Liver (tissue), 8 donors: ENCODE measurements at regions not wholly inside any gene's neighbourhood (a gene's known extent, or its start where the extent isn't known, plus 50 kb on each side); places are given as distances from the start of the nearest gene placed in this dataset.

Experiments used
- DNase-seq: peaks from one replicate; pipeline ENCODE4 v3.0.0-alpha.2; 2017; ENCODE audit warnings: low spot score
- H3K27ac ChIP-seq, 2 donors: one replicate each; pipeline ENCODE4 v1.7.0; 2013; ENCODE audit warnings: inconsistent platforms in 2 of 2, low read length in 2 of 2, control low read depth in 1 of 2, low read depth in 1 of 2, mild to moderate bottlenecking in 1 of 2
- H3K27me3 ChIP-seq, 4 donors: one replicate each; pipeline versions ENCODE4 v1.6.1 to v1.7.0; 2013; ENCODE audit warnings: low read length in 3 of 4, inconsistent platforms in 1 of 4, mild to moderate bottlenecking in 1 of 4, moderate library complexity in 1 of 4; ENCODE audit not compliant: control insufficient read depth in 4 of 4, insufficient read depth in 4 of 4
- H3K36me3 ChIP-seq, 4 donors: one replicate each; pipeline versions ENCODE4 v1.6.1 to v1.7.0; 2013; ENCODE audit warnings: low read length in 3 of 4, mild to moderate bottlenecking in 3 of 4, low read depth in 1 of 4, moderate library complexity in 1 of 4; ENCODE audit not compliant: control insufficient read depth in 4 of 4, insufficient read depth in 3 of 4
- H3K4me1 ChIP-seq, 4 donors: one replicate each; pipeline versions ENCODE4 v1.6.1 to v1.7.0; 2013; ENCODE audit warnings: low read length in 3 of 4, mild to moderate bottlenecking in 3 of 4, moderate library complexity in 1 of 4; ENCODE audit not compliant: control insufficient read depth in 4 of 4, insufficient read depth in 4 of 4
- H3K4me3 ChIP-seq, 3 donors: one replicate each; pipeline versions ENCODE4 v1.6.1 to v1.7.0; 2013; ENCODE audit warnings: low read length in 3 of 3, control low read depth in 1 of 3, low read depth in 1 of 3, mild to moderate bottlenecking in 1 of 3
- H3K9ac ChIP-seq, 2 donors: one replicate each; pipeline ENCODE4 v1.7.0; 2013; ENCODE audit warnings: low read length in 2 of 2, mild to moderate bottlenecking in 2 of 2, moderate library complexity in 2 of 2, control low read depth in 1 of 2, low read depth in 1 of 2
- H3K9me3 ChIP-seq, 4 donors: one replicate each; pipeline versions ENCODE4 v1.6.1 to v1.7.0; 2013; ENCODE audit warnings: low read length in 3 of 4; ENCODE audit not compliant: control insufficient read depth in 4 of 4
- CTCF ChIP-seq: fragments of 150-350 bp; IDR thresholded peaks from 2 replicates; pipeline ENCODE4 v1.5.1; 2017; ENCODE audit warnings: improper control_type of control experiment, low read depth, low read length; ENCODE audit not compliant: missing input control
- EGR1 ChIP-seq, 2 donors: IDR thresholded peaks; 2 replicates each; pipeline ENCODE4 v1.6.1; 2016 to 2018; ENCODE audit warnings: antibody characterized with exemption in 2 of 2, low read depth in 2 of 2
- FOXA1 ChIP-seq: IDR thresholded peaks from 2 replicates; pipeline ENCODE4 v1.6.1; 2016; ENCODE audit warnings: antibody characterized with exemption
- FOXA2 ChIP-seq: IDR thresholded peaks from 2 replicates; pipeline ENCODE4 v1.6.1; 2016; ENCODE audit warnings: antibody characterized with exemption
- GABPA ChIP-seq, 2 donors: IDR thresholded peaks in 1 of 2; conservative IDR thresholded peaks in 1 of 2; 2 replicates each; pipeline ENCODE4 v1.6.1; 2016; ENCODE audit warnings: antibody characterized with exemption in 2 of 2, mild to moderate bottlenecking in 1 of 2, moderate library complexity in 1 of 2
- HNF4A ChIP-seq, 2 donors: conservative IDR thresholded peaks; 2 replicates each; pipeline ENCODE4 v1.6.1; 2016; ENCODE audit warnings: antibody characterized with exemption in 2 of 2, mild to moderate bottlenecking in 2 of 2
- HNF4G ChIP-seq: IDR thresholded peaks from 2 replicates; pipeline ENCODE4 v1.6.1; 2016; ENCODE audit warnings: antibody characterized with exemption
- JUND ChIP-seq, 2 donors: IDR thresholded peaks; 2 replicates each; pipeline ENCODE4 v1.6.1; 2016; ENCODE audit warnings: antibody characterized with exemption in 2 of 2
- MAX ChIP-seq: IDR thresholded peaks from 2 replicates; pipeline ENCODE4 v1.6.1; 2016; ENCODE audit warnings: antibody characterized with exemption
- NR2F2 ChIP-seq: IDR thresholded peaks from 2 replicates; pipeline ENCODE4 v1.6.1; 2016; ENCODE audit warnings: antibody characterized with exemption
- RAD21 ChIP-seq, 2 donors: IDR thresholded peaks; 2 replicates each; pipeline ENCODE4 v1.6.1; 2016; ENCODE audit warnings: antibody characterized with exemption in 2 of 2, mild to moderate bottlenecking in 2 of 2
- REST ChIP-seq: IDR thresholded peaks from 2 replicates; pipeline ENCODE4 v1.6.1; 2016; ENCODE audit warnings: antibody characterized with exemption, mild to moderate bottlenecking
- RXRA ChIP-seq, 2 donors: IDR thresholded peaks; 2 replicates each; pipeline ENCODE4 v1.6.1; 2017 to 2018; ENCODE audit warnings: antibody characterized with exemption in 2 of 2, mild to moderate bottlenecking in 1 of 2
- SP1 ChIP-seq: IDR thresholded peaks from 2 replicates; pipeline ENCODE4 v1.6.1; 2018; ENCODE audit warnings: antibody characterized with exemption, mild to moderate bottlenecking
- TAF1 ChIP-seq: conservative IDR thresholded peaks from 2 replicates; pipeline ENCODE4 v1.6.1; 2016; ENCODE audit warnings: antibody characterized with exemption, mild to moderate bottlenecking
- YY1 ChIP-seq: IDR thresholded peaks from 2 replicates; pipeline ENCODE4 v1.6.1; 2016; ENCODE audit warnings: antibody characterized with exemption, mild to moderate bottlenecking
- ZBTB33 ChIP-seq: IDR thresholded peaks from 2 replicates; pipeline ENCODE4 v1.6.1; 2016; ENCODE audit warnings: antibody characterized with exemption
- WGBS: extraction: QIAGEN DNeasy Blood & Tissue Kit; methylation state at CpG from one replicate; pipeline ENCODE4 v1.1.7; 2013; 5-methylcytosine and 5-hydroxymethylcytosine counted together
- donor health status: healthy.
- donor health status: healthy.
- donor health status: healthy.
- donor health status: healthy.
- donor health status: healthy.

- Histone ChIP-seq H3K36me3 (no peaks in the 10 kb centered on the region), H3K4me1 (no peaks in the 10 kb centered on the region), H3K27me3 (no peaks in the 10 kb centered on the region), H3K4me3 (no peak overlapping the region), H3K27ac (no peak overlapping the region), H3K9me3 (peaks cover 0 to 5% (median 0%) of the 10 kb centered on the region in 4 donors), H3K9ac (no peak overlapping the region)
- 88% methylated on average over 3 of the region's 3 CpGs for WGBS
- TF ChIP-seq YY1 (no peak), NR2F2 (no peak), FOXA2 (no peak), TAF1 (no peak), MAX (no peak), FOXA1 (no peak)
- DNase-seq, result no peak
Observed at GRCh38 chr9:86812616-86813015, 134.7 kb downstream of the GAS1 start.

- Histone ChIP-seq H3K27me3 (no peaks in the 10 kb centered on the region), H3K4me1 (no peaks in the 10 kb centered on the region), H3K27ac (no peak overlapping the region), H3K36me3 (no peaks in the 10 kb centered on the region), H3K9me3 (no peaks in the 10 kb centered on the region), H3K9ac (no peak overlapping the region), H3K4me3 (no peak overlapping the region)
- TF ChIP-seq SP1, result no peak
- TF ChIP-seq FOXA2, result no peak
- no peak for TF ChIP-seq HNF4A (conservative IDR thresholded peaks at IDR 0.05)
- TF ChIP-seq RAD21 (IDR thresholded peaks at IDR 0.05), result no peak
- no peak for TF ChIP-seq ZBTB33
- TF ChIP-seq RXRA (IDR thresholded peaks at IDR 0.05), result no peak
- no peak for TF ChIP-seq MAX
- DNase-seq, result no peak
- 86% methylated on average over 9 of the region's 9 CpGs for WGBS
Observed at GRCh38 chr9:86809759-86810367, 137.4 kb downstream of the GAS1 start.

GRCh38 chr9:86809151-86809550 lies 138.2 kb downstream of the GAS1 start:
- Histone ChIP-seq H3K27me3 (no peaks in the 10 kb centered on the region), H3K4me3 (no peak overlapping the region), H3K36me3 (no peaks in the 10 kb centered on the region), H3K9ac (no peak overlapping the region), H3K27ac (no peak overlapping the region), H3K4me1 (no peaks in the 10 kb centered on the region), H3K9me3 (no peaks in the 10 kb centered on the region)
- 82% methylated on average over 6 of the region's 6 CpGs for WGBS
- no peak for DNase-seq
- TF ChIP-seq HNF4G (no peak), CTCF (no peak), NR2F2 (no peak), EGR1 (IDR thresholded peaks at IDR 0.05; ENCODE audit: low read depth in 2 of 2) (no peak), TAF1 (no peak), REST (no peak), ZBTB33 (no peak), SP1 (no peak), RXRA (IDR thresholded peaks at IDR 0.05) (no peak), MAX (no peak), RAD21 (IDR thresholded peaks at IDR 0.05) (no peak), FOXA2 (no peak), JUND (IDR thresholded peaks at IDR 0.05) (no peak), YY1 (no peak), GABPA (IDR thresholded peaks at IDR 0.05 in 1 of 2, conservative IDR thresholded peaks at IDR 0.05 in 1 of 2) (no peak)
